T47D (cell line): ENCODE measurements at regions not wholly inside any gene's neighbourhood (a gene's known extent, or its start where the extent isn't known, plus 50 kb on each side); places are given as distances from the start of the nearest gene placed in this dataset.

ENCODE experiments used
- DNase-seq, 2 experiments: peaks; one replicate each; pipeline versions ENCODE4 v3.0.0 to v3.0.0-alpha.2; 2011 to 2012; ENCODE audit warnings: low read depth in 1 of 2, low spot score in 1 of 2
- JUND ChIP-seq: IDR thresholded peaks from 2 replicates; pipeline ENCODE4 v1.6.1; 2012; ENCODE audit warnings: low read depth
- in situ Hi-C: cut with HindIII; loops from 2 replicates; pipeline ENCODE4 v1.10.0; 2016; ENCODE audit warnings: low sequenced_read_pairs, low pct_unique_long_range_greater_than_20kb

DNA sequence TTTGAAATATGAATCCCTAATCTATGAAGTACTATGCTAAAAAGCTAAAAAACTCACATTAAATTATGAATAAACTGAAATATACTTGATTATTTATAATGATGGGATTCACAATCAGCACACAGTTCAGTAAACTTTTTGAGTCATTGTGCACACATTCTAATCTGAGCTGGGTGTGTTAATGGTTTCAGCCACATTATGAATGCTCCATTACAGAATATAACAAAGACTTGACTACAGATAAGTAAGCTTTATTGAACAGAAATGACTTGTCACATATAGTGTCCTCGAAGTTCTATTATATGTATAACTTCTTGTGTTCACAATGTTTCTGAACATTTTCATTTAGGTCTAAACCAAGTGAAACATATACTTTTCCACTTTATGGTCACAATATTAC, 1649.9 kb upstream of the IGFBP7 start:
- TF ChIP-seq JUND, result no peak
- in situ Hi-C loops, result no loop called here
- DNase-seq, result no peak

DNA sequence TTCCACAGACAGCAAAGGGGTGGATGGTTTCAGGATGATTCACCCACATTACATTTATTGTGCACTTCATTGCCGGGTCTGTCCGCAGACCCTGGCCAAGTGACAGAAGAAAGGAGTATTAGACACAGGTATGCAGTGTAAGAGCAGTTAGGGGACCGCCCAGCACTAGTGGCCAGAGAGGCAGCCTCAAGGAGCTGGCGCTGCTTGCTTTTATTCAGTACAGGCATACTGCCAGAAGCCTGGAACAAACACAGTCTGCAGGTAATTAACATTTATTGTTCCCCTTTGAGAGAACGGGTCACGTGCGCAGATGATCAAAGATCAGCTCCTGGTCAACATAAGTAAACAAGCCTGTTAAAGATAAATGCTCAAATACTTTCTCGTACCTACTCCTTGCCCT, 1639.0 kb upstream of the IGFBP7 start:
- in situ Hi-C loops, result no loop called here
- DNase-seq, result peak in 1 of 2 experiments; percentile 28
- no peak for TF ChIP-seq JUND

- no peak for TF ChIP-seq JUND
- no peak for DNase-seq
- in situ Hi-C loops, result no loop called here
These were observed 1630.7 kb upstream of the IGFBP7 start for GRCh38 chr4:58740897-58741296.

- in situ Hi-C loops, result no loop called here
- no peak for DNase-seq
- no peak for TF ChIP-seq JUND
These were observed 1629.1 kb upstream of the IGFBP7 start for GRCh38 chr4:58739275-58739674.

- no peak for DNase-seq
- in situ Hi-C loops, result no loop called here
- TF ChIP-seq JUND, result no peak
These were observed 1628.2 kb upstream of the IGFBP7 start for GRCh38 chr4:58738375-58738774.

GRCh38 chr4:58734030-58734674, 1624.0 kb upstream of the IGFBP7 start:
- TF ChIP-seq JUND, result no peak
- no peak for DNase-seq
- in situ Hi-C loops, result no loop called here

GRCh38 chr4:58732973-58733372, 1622.8 kb upstream of the IGFBP7 start:
- TF ChIP-seq JUND, result no peak
- peak in 1 of 2 experiments; percentile 42 for DNase-seq
- in situ Hi-C loops, result no loop called here

- in situ Hi-C loops, result no loop called here
- no peak for TF ChIP-seq JUND
- no peak for DNase-seq
These were observed 1613.8 kb upstream of the IGFBP7 start for GRCh38 chr4:58723954-58724353.

DNA sequence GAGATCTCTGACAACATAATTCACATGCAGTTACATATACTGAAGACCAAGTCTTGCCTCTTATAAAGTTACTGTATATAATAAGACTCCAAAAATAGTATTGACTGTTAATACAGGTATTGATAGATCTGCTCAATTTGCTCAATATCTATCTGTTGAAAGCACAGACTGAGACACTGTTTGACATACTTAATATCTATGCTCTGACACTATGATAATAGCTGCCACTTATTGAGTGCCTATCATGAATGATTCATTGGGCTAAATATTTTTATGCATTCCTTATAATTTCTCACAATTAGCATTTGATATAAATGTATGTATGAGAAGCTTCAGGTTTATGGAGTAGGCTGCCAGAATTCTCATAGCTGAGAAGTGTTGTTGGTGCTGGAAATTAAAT, 1600.9 kb upstream of the IGFBP7 start:
- in situ Hi-C loops, result no loop called here
- no peak for DNase-seq
- no peak for TF ChIP-seq JUND

DNA sequence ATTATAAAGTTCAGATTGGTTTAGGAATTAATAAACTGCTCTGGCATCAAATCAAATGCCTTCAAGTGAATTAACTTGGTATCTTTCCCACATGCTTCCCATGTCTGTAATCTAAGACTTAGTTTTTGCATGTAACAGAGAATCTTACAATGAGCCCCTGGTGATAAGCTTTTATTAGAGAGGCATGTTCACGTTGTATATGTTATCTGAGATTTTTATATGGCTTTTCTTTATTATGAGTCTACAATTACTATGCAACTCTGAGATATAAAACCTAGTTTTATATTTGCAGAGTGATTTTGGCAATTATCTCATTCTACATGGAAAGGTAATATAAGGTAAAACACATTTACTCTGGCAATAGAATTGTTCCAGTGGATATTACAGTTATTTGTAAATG, 1578.4 kb upstream of the IGFBP7 start:
- no peak for TF ChIP-seq JUND
- DNase-seq, result no peak
- in situ Hi-C loops, result no loop called here

- TF ChIP-seq JUND, result no peak
- in situ Hi-C loops, result no loop called here
These were observed 1569.7 kb upstream of the IGFBP7 start for GRCh38 chr4:58679886-58680285.

DNA sequence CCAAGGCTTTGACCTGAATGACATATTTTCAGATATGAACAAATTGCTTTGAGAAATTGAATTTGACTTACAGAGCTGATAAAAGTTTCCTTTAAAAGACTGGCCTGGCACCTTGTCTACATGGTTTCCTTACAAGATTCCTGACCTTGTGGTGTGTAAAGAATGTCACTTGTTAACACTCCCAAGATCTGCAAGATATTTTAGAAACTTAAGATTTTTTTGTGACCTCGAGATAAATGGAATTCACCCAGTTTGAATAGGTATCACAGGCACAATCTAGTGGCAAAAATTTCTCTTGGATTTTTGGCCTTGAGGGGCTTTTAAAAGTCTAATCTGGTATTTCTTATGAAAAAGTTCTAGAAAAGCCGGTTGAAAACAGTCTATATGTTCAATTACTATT, 1568.9 kb upstream of the IGFBP7 start:
- TF ChIP-seq JUND, result no peak
- in situ Hi-C loops, result no loop called here
- no peak for DNase-seq

More at GRCh38 chr4:58679886-58680285, 1569.7 kb upstream of the IGFBP7 start:
- no peak for DNase-seq

DNA sequence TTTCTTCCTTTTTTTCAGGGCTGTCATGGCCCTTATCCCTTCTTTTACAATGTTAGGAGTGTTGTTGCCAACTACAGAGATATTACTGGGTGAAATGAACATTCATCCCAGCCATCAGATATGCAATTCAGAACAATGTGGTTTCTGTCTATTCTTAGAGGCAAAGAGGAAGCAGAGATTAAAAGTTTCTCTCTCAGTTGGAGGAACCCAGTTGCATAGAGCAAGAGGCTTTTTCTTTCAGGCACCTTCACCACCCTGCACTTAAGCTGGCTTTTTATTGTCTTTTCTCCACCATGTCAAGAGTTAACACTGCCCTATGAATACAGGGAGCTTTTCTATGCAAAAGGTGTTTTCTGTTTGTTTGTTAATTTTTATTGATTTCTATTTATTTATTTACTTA, 1559.6 kb upstream of the IGFBP7 start:
- in situ Hi-C loops, result no loop called here

DNA sequence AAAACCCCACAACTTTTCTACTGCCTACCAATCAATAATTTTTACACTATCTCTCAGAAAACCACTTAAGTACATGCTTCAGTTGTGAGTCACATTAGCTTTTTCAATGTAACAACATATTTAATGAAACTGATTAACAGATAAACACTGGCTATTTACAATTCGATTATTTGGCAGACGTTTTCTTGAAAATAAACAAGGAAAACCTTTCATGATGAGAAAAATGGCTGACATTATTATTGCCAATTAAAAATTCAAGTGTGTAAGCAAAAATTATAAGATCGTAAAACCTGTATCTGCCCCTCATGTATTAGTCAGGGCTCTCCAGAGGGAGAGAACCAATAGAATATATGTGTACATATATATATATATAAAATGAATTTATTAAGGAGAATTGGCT, 1555.5 kb upstream of the IGFBP7 start:
- TF ChIP-seq JUND, result peak; percentile 86; the same call in 1 of the 2 replicates
- in situ Hi-C loops, result no loop called here

More for the DNA sequence above, 1559.6 kb upstream of the IGFBP7 start:
- no peak for DNase-seq
- no peak for TF ChIP-seq JUND

More for the DNA sequence above, 1555.5 kb upstream of the IGFBP7 start:
- no peak for DNase-seq
